Natural killer cell treated with Interleukin-12 subunit alpha and Interleukin-12 subunit beta and Interleukin-15 and Interleukin-18, amount 100 ng/mL, for 72 hours (primary cell): ENCODE measurements at regions not wholly inside any gene's neighbourhood (a gene's known extent, or its start where the extent isn't known, plus 50 kb on each side); places are given as distances from the start of the nearest gene placed in this dataset.

Experiments
- ATAC-seq, 2 donors: fragments of 150-1000 bp; cut with Tn5 transposase in 1 of 2; sonication (Bioruptor Pico), chemical (Tn5 transposase) in 1 of 2; 2 replicates each; pipeline ENCODE4 v1.10.0; 2021
- DNase-seq: peaks from one replicate; pipeline ENCODE4 v3.0.0; 2022; ENCODE audit warnings: low spot score
- H3K27ac Mint-ChIP-seq, 2 donors: 1 replicate in 1 of 2; 2 replicates in 1 of 2; pipeline ENCODE4 v1.8.0; 2022; ENCODE audit warnings: mixed read lengths in 2 of 2, mild to moderate bottlenecking in 1 of 2, moderate library complexity in 1 of 2
- H3K27me3 Mint-ChIP-seq, 2 donors: 1 replicate in 1 of 2; 2 replicates in 1 of 2; pipeline ENCODE4 v1.8.0; 2022; ENCODE audit warnings: mixed read lengths in 2 of 2
- H3K36me3 Mint-ChIP-seq: one replicate; pipeline ENCODE4 v1.8.0; 2022; ENCODE audit warnings: mixed read lengths
- H3K4me1 Mint-ChIP-seq, 2 donors: 1 replicate in 1 of 2; 2 replicates in 1 of 2; pipeline ENCODE4 v1.8.0; 2022; ENCODE audit warnings: low read depth in 2 of 2, mixed read lengths in 2 of 2, mild to moderate bottlenecking in 1 of 2
- H3K4me3 Mint-ChIP-seq: one replicate; pipeline ENCODE4 v1.8.0; 2022; ENCODE audit warnings: mixed read lengths
- H3K9me3 Mint-ChIP-seq: 2 replicates; pipeline ENCODE4 v1.8.0; 2022; ENCODE audit warnings: mixed read lengths

- ATAC-seq (no peak), DNase-seq (no peak)
- H3K4me1 Mint-ChIP-seq: no peaks in the 10 kb centered on the region
- H3K4me3 Mint-ChIP-seq: no peak overlapping the region
- peaks cover 20% of the 10 kb centered on the region for H3K9me3 Mint-ChIP-seq
- H3K27ac Mint-ChIP-seq: no peak overlapping the region
- no peaks in the 10 kb centered on the region for H3K36me3 Mint-ChIP-seq
- H3K27me3 Mint-ChIP-seq: no peaks in the 10 kb centered on the region
These were observed 232.0 kb downstream of the PCDH20 start for GRCh38 chr13:61183670-61184069.

DNA sequence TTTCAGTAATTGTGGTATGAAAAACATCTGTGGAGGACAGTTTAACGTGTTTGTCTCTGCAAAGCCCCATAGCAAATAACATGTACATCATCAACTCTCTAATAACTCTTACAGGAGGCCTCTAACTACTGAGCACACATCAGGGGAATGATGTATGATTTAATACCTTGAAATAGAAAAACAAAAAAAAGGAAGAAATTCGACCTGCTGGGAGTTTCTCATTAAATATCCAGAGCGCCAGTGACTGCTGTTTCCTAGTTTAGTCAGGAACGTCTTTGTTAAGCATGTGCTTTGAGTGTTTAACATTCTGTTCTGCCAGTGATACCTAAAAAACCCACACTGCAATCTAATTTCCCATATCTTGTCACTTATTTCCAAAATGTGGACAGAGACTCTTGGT is 235.4 kb downstream of the PCDH20 start:
- Mint-ChIP-seq H3K4me3 (no peak overlapping the region), H3K4me1 (no peaks in the 10 kb centered on the region), H3K27me3 (no peaks in the 10 kb centered on the region), H3K9me3 (peaks cover 12% of the 10 kb centered on the region), H3K36me3 (no peaks in the 10 kb centered on the region), H3K27ac (no peak overlapping the region)
- DNase-seq: no peak
- ATAC-seq: no peak

GRCh38 chr13:61179741-61180140 is 235.9 kb downstream of the PCDH20 start:
- no peak overlapping the region for H3K27ac Mint-ChIP-seq
- no peak for DNase-seq
- peaks cover 12% of the 10 kb centered on the region for H3K9me3 Mint-ChIP-seq
- H3K36me3 Mint-ChIP-seq: no peaks in the 10 kb centered on the region
- H3K4me1 Mint-ChIP-seq: no peaks in the 10 kb centered on the region
- H3K27me3 Mint-ChIP-seq: no peaks in the 10 kb centered on the region
- no peak for ATAC-seq
- no peak overlapping the region for H3K4me3 Mint-ChIP-seq

DNA sequence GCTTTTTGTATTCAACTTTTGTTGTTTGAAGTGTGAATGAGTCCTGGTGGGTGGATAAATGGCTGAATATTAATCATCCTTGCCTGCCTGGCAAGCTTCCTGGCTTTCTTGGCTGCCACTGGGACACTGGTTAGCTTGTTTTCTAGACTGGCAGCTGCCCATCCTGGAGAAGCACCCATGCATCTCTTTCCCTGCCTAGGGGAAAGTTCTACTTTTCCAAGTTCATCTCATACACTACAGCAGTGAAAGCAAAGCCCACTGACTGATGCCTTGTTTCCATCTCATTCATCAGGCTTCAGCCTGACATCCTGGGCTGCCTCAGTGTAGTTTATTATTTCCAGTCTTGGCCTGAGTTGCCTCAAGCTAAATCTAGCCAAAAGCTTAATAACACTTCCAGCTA is 244.8 kb downstream of the PCDH20 start:
- no peak overlapping the region for H3K27ac Mint-ChIP-seq
- H3K36me3 Mint-ChIP-seq: no peaks in the 10 kb centered on the region
- no peaks in the 10 kb centered on the region for H3K27me3 Mint-ChIP-seq
- H3K4me3 Mint-ChIP-seq: no peak overlapping the region
- H3K4me1 Mint-ChIP-seq: no peaks in the 10 kb centered on the region
- H3K9me3 Mint-ChIP-seq: peaks cover 12% of the 10 kb centered on the region
- ATAC-seq (no peak), DNase-seq (no peak)

- no peak overlapping the region for H3K4me3 Mint-ChIP-seq
These were observed 253.0 kb downstream of the PCDH20 start for GRCh38 chr13:61162636-61163035.

GRCh38 chr13:61162106-61162505 is 253.5 kb downstream of the PCDH20 start:
- no peak for DNase-seq
- H3K4me1 Mint-ChIP-seq: no peaks in the 10 kb centered on the region
- no peak overlapping the region for H3K4me3 Mint-ChIP-seq
- H3K27ac Mint-ChIP-seq: no peak overlapping the region
- no peak for ATAC-seq
- no peaks in the 10 kb centered on the region for H3K27me3 Mint-ChIP-seq
- H3K36me3 Mint-ChIP-seq: peaks cover 5% of the 10 kb centered on the region
- H3K9me3 Mint-ChIP-seq: peaks cover 12% of the 10 kb centered on the region

More at GRCh38 chr13:61162636-61163035, 253.0 kb downstream of the PCDH20 start:
- Mint-ChIP-seq H3K36me3 (peaks cover 5% of the 10 kb centered on the region), H3K27ac (no peak overlapping the region), H3K4me1 (no peaks in the 10 kb centered on the region), H3K27me3 (no peaks in the 10 kb centered on the region), H3K9me3 (peaks cover 9% of the 10 kb centered on the region)
- DNase-seq (no peak), ATAC-seq (no peak)

- no peak for ATAC-seq
- Mint-ChIP-seq H3K4me1 (no peaks in the 10 kb centered on the region), H3K27ac (no peak overlapping the region), H3K36me3 (peaks cover 5% of the 10 kb centered on the region), H3K27me3 (no peaks in the 10 kb centered on the region), H3K9me3 (peaks cover 25% of the 10 kb centered on the region), H3K4me3 (no peak overlapping the region)
- no peak for DNase-seq
These were observed 258.9 kb downstream of the PCDH20 start for GRCh38 chr13:61156753-61157152.

DNA sequence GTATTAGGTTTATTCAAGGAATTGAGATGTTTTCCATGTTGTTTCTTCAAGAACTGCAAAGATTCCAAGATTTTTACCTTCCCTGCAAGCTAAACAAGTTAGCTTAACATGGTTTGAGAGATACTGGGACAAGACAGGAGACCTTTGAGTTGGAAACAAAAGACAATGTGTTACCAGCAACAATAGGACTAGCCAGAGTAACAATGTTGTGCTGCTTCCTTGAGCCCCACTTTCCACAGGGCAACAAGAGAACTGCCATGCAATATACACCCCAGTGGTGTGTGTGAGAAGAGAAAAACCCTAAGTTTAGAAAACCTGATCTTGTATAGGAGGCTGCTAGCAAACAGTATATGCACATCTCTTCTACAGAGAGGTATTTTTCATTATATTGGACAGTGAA is 264.6 kb downstream of the PCDH20 start:
- DNase-seq: no peak
- H3K27ac Mint-ChIP-seq: no peak overlapping the region
- no peaks in the 10 kb centered on the region for H3K4me1 Mint-ChIP-seq
- no peak for ATAC-seq
- no peaks in the 10 kb centered on the region for H3K36me3 Mint-ChIP-seq
- H3K4me3 Mint-ChIP-seq: no peak overlapping the region
- H3K9me3 Mint-ChIP-seq: peaks cover 15% of the 10 kb centered on the region
- H3K27me3 Mint-ChIP-seq: no peaks in the 10 kb centered on the region

GRCh38 chr13:61149331-61149730 is 266.3 kb downstream of the PCDH20 start:
- Mint-ChIP-seq H3K4me1 (peaks cover 0 to 3% of the 10 kb centered on the region in 2 donors), H3K27ac (no peak overlapping the region), H3K4me3 (no peak overlapping the region), H3K27me3 (no peaks in the 10 kb centered on the region), H3K9me3 (peaks cover 16% of the 10 kb centered on the region), H3K36me3 (no peaks in the 10 kb centered on the region)
- no peak for DNase-seq
- no peak for ATAC-seq

GRCh38 chr13:61148691-61149315 is 266.8 kb downstream of the PCDH20 start:
- H3K9me3 Mint-ChIP-seq: peaks cover 15% of the 10 kb centered on the region
- no peak overlapping the region for H3K27ac Mint-ChIP-seq
- H3K4me1 Mint-ChIP-seq: peaks cover 0 to 3% of the 10 kb centered on the region in 2 donors
- no peaks in the 10 kb centered on the region for H3K27me3 Mint-ChIP-seq
- ATAC-seq (no peak), DNase-seq (no peak)
- H3K36me3 Mint-ChIP-seq: no peaks in the 10 kb centered on the region
- no peak overlapping the region for H3K4me3 Mint-ChIP-seq

GRCh38 chr13:61148211-61148610 is 267.4 kb downstream of the PCDH20 start:
- ATAC-seq (no peak), DNase-seq (no peak)
- H3K27me3 Mint-ChIP-seq: no peaks in the 10 kb centered on the region
- peaks cover 15% of the 10 kb centered on the region for H3K9me3 Mint-ChIP-seq
- peaks cover 4% of the 10 kb centered on the region for H3K36me3 Mint-ChIP-seq
- no peak overlapping the region for H3K27ac Mint-ChIP-seq
- H3K4me1 Mint-ChIP-seq: peaks cover 0 to 3% of the 10 kb centered on the region in 2 donors
- no peak overlapping the region for H3K4me3 Mint-ChIP-seq

GRCh38 chr13:61146571-61146970 is 269.1 kb downstream of the PCDH20 start:
- no peak overlapping the region for H3K27ac Mint-ChIP-seq
- DNase-seq (no peak), ATAC-seq (no peak)
- H3K36me3 Mint-ChIP-seq: peaks cover 5% of the 10 kb centered on the region
- H3K27me3 Mint-ChIP-seq: no peaks in the 10 kb centered on the region
- no peak overlapping the region for H3K4me3 Mint-ChIP-seq
- H3K9me3 Mint-ChIP-seq: peaks cover 19% of the 10 kb centered on the region
- H3K4me1 Mint-ChIP-seq: peaks cover 0 to 3% of the 10 kb centered on the region in 2 donors

- ATAC-seq (peak in 1 of 2 donors; percentile 15), DNase-seq (no peak)
- Mint-ChIP-seq H3K27me3 (no peaks in the 10 kb centered on the region), H3K4me1 (peaks cover 0 to 3% of the 10 kb centered on the region in 2 donors), H3K36me3 (peaks cover 5% of the 10 kb centered on the region), H3K9me3 (peaks cover 20% of the 10 kb centered on the region), H3K4me3 (no peak overlapping the region), H3K27ac (no peak overlapping the region)
These were observed 269.5 kb downstream of the PCDH20 start for GRCh38 chr13:61146158-61146557.

GRCh38 chr13:61144834-61145593 is 270.6 kb downstream of the PCDH20 start:
- DNase-seq (no peak), ATAC-seq (no peak)
- H3K27ac Mint-ChIP-seq: no peak overlapping the region
- no peak overlapping the region for H3K4me3 Mint-ChIP-seq
- H3K4me1 Mint-ChIP-seq: peaks cover 0 to 3% of the 10 kb centered on the region in 2 donors
- peaks cover 5% of the 10 kb centered on the region for H3K36me3 Mint-ChIP-seq
- no peaks in the 10 kb centered on the region for H3K27me3 Mint-ChIP-seq
- H3K9me3 Mint-ChIP-seq: peaks cover 20% of the 10 kb centered on the region
